Central memory CD8-positive, alpha-beta T cell (primary cell): ENCODE measurements at regions not wholly inside any gene's neighbourhood (a gene's known extent, or its start where the extent isn't known, plus 50 kb on each side); places are given as distances from the start of the nearest gene placed in this dataset.

Experiments
- ATAC-seq: fragments of 150-1000 bp; cut with Tn5 transposase; replicated peaks from 2 replicates; pipeline ENCODE4 v1.10.0; 2022; ENCODE audit warnings: mild to moderate bottlenecking, moderate FRiP score, moderate number of reproducible peaks; ENCODE audit not compliant: poor library complexity, severe bottlenecking; ENCODE audit errors: extremely low read depth
- DNase-seq, 2 donors: peaks; one replicate each; pipeline ENCODE4 v3.0.0; 2021; ENCODE audit warnings: low spot score in 2 of 2
- H3K27ac Mint-ChIP-seq: one replicate; pipeline ENCODE4 v1.8.0; 2022; ENCODE audit warnings: low read depth, mild to moderate bottlenecking, moderate library complexity, mixed read lengths
- H3K27me3 Mint-ChIP-seq: one replicate; pipeline ENCODE4 v1.8.0; 2022; ENCODE audit warnings: mixed read lengths
- H3K36me3 Mint-ChIP-seq: one replicate; pipeline ENCODE4 v1.8.0; 2022; ENCODE audit warnings: mild to moderate bottlenecking, moderate library complexity, mixed read lengths; ENCODE audit not compliant: insufficient read depth
- H3K4me1 Mint-ChIP-seq: one replicate; pipeline ENCODE4 v1.8.0; 2022; ENCODE audit warnings: mixed read lengths
- H3K4me3 Mint-ChIP-seq: one replicate; pipeline ENCODE4 v1.8.0; 2022; ENCODE audit warnings: mild to moderate bottlenecking, moderate library complexity, mixed read lengths
- H3K9me3 Mint-ChIP-seq: one replicate; pipeline ENCODE4 v1.8.0; 2022; ENCODE audit warnings: mixed read lengths

- H3K4me1 Mint-ChIP-seq: peaks cover 13% of the 10 kb centered on the region
- ATAC-seq: no peak
- no peak for DNase-seq
- H3K27me3 Mint-ChIP-seq: no peaks in the 10 kb centered on the region
- no peak overlapping the region for H3K27ac Mint-ChIP-seq
- H3K4me3 Mint-ChIP-seq: no peak overlapping the region
- H3K36me3 Mint-ChIP-seq: no peaks in the 10 kb centered on the region
- H3K9me3 Mint-ChIP-seq: peaks cover 12% of the 10 kb centered on the region
Observed at GRCh38 chr14:34044666-34045306, 93.9 kb upstream of the EGLN3 start.

DNA sequence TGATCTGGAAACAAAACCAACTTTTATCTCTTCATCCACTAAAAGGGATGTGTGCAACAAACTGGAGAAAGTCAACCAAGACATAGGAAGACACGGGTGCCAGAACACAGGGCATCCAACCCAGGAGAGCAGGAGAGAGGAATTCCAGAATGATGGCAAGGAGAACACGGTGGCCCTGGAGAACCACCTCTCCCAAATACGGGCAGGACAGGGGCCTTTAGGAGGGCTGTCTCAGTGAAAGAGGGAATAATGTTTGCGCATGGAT is 93.4 kb upstream of the EGLN3 start:
- Mint-ChIP-seq H3K27me3 (no peaks in the 10 kb centered on the region), H3K36me3 (no peaks in the 10 kb centered on the region), H3K4me3 (no peak overlapping the region), H3K9me3 (peaks cover 12% of the 10 kb centered on the region), H3K4me1 (peaks cover 13% of the 10 kb centered on the region), H3K27ac (no peak overlapping the region)
- ATAC-seq (no peak), DNase-seq (no peak)

DNA sequence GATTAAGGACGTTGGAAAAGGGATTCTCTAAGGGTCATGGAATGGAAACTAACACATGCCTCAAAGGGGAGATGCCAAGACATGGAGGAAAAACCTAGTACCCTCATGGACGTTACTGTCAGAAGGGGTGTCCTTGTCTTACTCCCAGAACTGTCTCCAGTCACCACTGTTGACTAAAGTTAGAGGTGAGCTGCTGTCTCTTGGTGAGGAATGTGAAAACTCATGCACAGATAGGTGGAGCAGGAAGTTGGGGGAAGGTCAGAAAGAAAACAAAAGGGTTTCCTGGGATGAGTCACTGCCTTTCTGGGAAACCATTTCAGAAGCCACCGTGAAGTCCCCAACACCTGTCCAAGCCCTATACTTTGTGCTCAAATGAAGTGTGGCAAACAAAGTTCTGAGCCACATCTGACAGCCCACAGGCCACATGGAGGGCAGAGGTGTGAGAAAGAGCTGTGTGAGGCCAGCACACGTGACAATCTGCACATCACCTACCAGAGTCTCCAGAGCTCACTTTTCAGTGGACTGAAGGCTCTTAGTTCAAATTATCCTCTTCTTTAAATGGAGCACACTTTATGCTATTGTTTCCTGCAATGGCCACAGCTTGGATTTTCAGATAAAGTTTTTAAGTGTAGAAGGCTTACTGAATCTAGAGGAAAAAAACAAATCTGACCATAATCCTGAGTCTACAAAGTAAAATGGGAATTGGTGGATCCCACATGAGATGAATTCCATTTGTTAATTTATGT is 92.9 kb upstream of the EGLN3 start:
- H3K36me3 Mint-ChIP-seq: no peaks in the 10 kb centered on the region
- peaks cover 13% of the 10 kb centered on the region for H3K4me1 Mint-ChIP-seq
- peak overlapping the region; percentile 31 for H3K4me3 Mint-ChIP-seq
- peak; percentile 80 for ATAC-seq
- no peak for DNase-seq
- H3K27me3 Mint-ChIP-seq: no peaks in the 10 kb centered on the region
- H3K27ac Mint-ChIP-seq: no peak overlapping the region
- H3K9me3 Mint-ChIP-seq: peaks cover 12% of the 10 kb centered on the region

- H3K36me3 Mint-ChIP-seq: no peaks in the 10 kb centered on the region
- H3K9me3 Mint-ChIP-seq: peaks cover 12% of the 10 kb centered on the region
- DNase-seq (no peak), ATAC-seq (no peak)
- peaks cover 13% of the 10 kb centered on the region for H3K4me1 Mint-ChIP-seq
- no peak overlapping the region for H3K27ac Mint-ChIP-seq
- H3K4me3 Mint-ChIP-seq: no peak overlapping the region
- no peaks in the 10 kb centered on the region for H3K27me3 Mint-ChIP-seq
Observed at GRCh38 chr14:34041220-34041619, 90.3 kb upstream of the EGLN3 start.

DNA sequence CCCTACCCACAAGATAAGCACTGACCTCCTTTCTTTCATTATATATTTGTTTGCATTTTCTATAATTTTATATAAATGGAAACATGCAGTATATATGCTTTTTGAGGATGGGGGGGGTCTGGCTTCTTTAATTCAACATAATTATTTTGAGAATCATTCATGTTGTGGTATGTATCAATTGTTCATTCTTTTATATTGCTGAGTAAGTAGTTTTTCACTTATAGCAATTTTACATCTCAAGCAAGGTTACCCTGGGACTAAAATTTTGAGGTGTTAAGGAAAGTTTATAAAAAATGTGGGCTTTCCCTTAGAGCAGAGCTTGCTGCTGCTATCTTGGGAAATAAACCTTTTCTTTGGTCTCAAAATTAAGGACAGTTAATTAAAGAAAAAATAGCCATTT is 89.9 kb upstream of the EGLN3 start:
- H3K9me3 Mint-ChIP-seq: peaks cover 12% of the 10 kb centered on the region
- no peaks in the 10 kb centered on the region for H3K27me3 Mint-ChIP-seq
- DNase-seq (no peak), ATAC-seq (no peak)
- H3K4me1 Mint-ChIP-seq: peaks cover 13% of the 10 kb centered on the region
- H3K36me3 Mint-ChIP-seq: no peaks in the 10 kb centered on the region
- H3K27ac Mint-ChIP-seq: no peak overlapping the region
- no peak overlapping the region for H3K4me3 Mint-ChIP-seq

- Mint-ChIP-seq H3K27me3 (no peaks in the 10 kb centered on the region), H3K4me3 (no peak overlapping the region), H3K36me3 (no peaks in the 10 kb centered on the region), H3K4me1 (peaks cover 13% of the 10 kb centered on the region), H3K9me3 (peaks cover 10% of the 10 kb centered on the region), H3K27ac (no peak overlapping the region)
- ATAC-seq (no peak), DNase-seq (no peak)
Observed at GRCh38 chr14:34039428-34040047, 88.7 kb upstream of the EGLN3 start.

DNA sequence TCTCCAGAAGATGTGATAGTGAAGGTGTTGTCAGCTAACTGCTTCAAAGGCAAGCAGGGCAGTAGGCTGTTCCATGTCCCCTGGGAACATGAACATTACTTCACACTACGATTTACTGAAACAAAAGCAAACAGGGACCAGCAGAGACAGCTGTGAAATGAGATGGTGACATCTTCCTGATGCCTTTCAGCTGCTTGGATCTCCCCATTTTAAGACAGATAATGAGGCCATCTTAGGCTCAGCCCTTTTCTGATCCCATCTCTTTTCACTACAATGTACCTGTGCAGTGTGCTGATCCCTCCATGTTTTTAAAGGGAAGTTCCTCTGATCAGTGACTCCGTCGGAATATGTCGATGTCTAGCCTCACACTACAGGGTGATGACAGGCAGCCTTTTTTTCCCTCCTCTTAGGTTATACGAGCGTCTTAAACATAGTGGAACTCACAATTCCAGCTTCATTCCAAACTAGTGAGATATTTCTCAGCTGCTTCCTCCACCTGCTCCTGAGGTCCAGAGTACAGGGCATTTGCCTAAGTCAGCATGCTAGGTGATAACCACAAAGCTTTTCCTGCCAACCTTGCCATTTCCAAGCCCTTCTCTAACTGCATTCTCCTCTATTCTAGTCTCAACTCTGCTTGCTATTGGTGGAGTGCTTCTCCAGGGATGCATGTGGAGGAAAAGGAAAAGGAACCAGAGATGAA is 87.6 kb upstream of the EGLN3 start:
- H3K9me3 Mint-ChIP-seq: peaks cover 9% of the 10 kb centered on the region
- no peaks in the 10 kb centered on the region for H3K27me3 Mint-ChIP-seq
- H3K4me3 Mint-ChIP-seq: no peak overlapping the region
- H3K27ac Mint-ChIP-seq: no peak overlapping the region
- no peaks in the 10 kb centered on the region for H3K36me3 Mint-ChIP-seq
- no peak for DNase-seq
- no peak for ATAC-seq
- H3K4me1 Mint-ChIP-seq: peaks cover 3% of the 10 kb centered on the region

GRCh38 chr14:34036319-34036766 is 85.5 kb upstream of the EGLN3 start:
- no peaks in the 10 kb centered on the region for H3K4me1 Mint-ChIP-seq
- H3K4me3 Mint-ChIP-seq: no peak overlapping the region
- H3K27ac Mint-ChIP-seq: no peak overlapping the region
- H3K36me3 Mint-ChIP-seq: no peaks in the 10 kb centered on the region
- no peaks in the 10 kb centered on the region for H3K27me3 Mint-ChIP-seq
- peaks cover 15% of the 10 kb centered on the region for H3K9me3 Mint-ChIP-seq
- no peak for ATAC-seq
- no peak for DNase-seq

DNA sequence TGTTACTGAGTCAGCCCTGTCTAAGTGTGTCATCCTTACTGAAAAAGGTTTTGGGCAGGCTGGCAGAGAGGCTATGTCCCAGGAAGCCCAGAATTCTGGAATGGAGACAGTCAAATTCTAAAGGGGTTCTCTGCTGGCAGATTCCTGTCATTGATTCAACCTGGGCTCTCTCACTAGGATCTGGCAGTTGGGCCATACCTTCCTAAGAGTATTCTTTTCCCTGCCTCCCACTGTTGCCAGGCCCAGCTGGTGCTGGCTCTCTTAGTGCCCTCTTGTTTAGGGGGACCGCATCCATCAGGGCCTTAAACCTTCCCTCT is 85.0 kb upstream of the EGLN3 start:
- no peaks in the 10 kb centered on the region for H3K36me3 Mint-ChIP-seq
- DNase-seq: no peak
- ATAC-seq: no peak
- no peak overlapping the region for H3K27ac Mint-ChIP-seq
- no peak overlapping the region for H3K4me3 Mint-ChIP-seq
- no peaks in the 10 kb centered on the region for H3K4me1 Mint-ChIP-seq
- no peaks in the 10 kb centered on the region for H3K27me3 Mint-ChIP-seq
- H3K9me3 Mint-ChIP-seq: peaks cover 13% of the 10 kb centered on the region

DNA sequence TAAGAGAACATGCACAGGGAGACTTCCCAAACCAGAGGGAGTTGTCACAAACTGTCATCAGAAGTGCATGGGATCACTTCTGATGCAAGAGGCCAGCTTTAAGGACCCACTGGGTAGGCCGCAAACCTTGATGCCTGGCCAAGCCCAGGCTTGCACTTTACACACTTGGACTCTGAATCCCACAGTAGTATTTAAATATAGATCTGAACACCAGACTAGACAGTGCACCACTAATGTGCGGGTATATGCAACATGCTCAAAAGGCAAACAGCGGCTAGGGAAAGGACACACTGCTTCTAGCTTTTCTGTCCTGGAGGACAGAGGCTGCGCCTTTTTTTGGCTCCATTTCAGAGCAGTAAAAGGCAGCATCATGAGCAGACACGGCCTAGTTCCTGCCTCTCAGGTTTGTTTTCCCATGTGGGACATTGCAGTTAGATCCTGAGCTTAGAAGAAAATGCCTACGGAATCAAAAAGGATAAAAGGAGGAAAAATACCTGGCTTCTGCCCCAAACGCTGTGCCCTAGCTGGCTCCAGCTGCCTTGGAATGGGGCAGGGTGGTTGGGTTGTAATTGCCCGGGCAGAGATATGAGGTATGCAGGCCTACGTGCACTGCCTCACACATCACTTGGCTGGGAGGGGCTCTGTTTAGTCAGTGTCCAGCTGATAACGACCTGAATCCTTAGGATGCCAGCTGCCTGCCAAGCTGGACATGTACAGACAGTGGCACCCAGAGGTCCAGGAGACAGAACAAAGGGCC is 84.5 kb upstream of the EGLN3 start:
- ATAC-seq: no peak

GRCh38 chr14:34034447-34035176 is 83.7 kb upstream of the EGLN3 start:
- Mint-ChIP-seq H3K9me3 (peaks cover 13% of the 10 kb centered on the region), H3K27me3 (no peaks in the 10 kb centered on the region), H3K4me3 (no peak overlapping the region), H3K4me1 (no peaks in the 10 kb centered on the region), H3K27ac (no peak overlapping the region), H3K36me3 (no peaks in the 10 kb centered on the region)
- ATAC-seq (no peak), DNase-seq (no peak)

More for the DNA sequence above, 84.5 kb upstream of the EGLN3 start:
- H3K27me3 Mint-ChIP-seq: no peaks in the 10 kb centered on the region
- H3K4me3 Mint-ChIP-seq: no peak overlapping the region
- no peak for DNase-seq
- H3K9me3 Mint-ChIP-seq: peaks cover 13% of the 10 kb centered on the region
- no peak overlapping the region for H3K27ac Mint-ChIP-seq
- no peaks in the 10 kb centered on the region for H3K4me1 Mint-ChIP-seq
- H3K36me3 Mint-ChIP-seq: no peaks in the 10 kb centered on the region

DNA sequence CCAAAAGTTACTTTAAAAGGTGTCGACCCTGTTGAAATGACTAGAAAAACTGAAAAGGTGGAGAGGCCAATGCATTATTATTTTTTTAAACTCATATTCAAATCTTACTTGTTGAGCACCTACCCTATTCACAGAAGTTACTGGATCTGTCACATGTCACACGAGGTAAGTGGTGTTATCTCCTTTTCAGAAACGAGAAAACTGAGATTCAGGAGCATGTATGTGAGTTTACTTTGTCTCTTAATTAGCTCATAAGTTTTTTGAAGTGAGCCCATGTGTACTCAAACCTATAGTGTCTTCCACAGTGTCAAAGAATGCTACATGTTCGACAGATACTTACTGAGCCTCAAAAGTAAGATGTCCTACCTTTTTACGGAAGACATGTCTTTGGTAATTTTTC is 81.8 kb upstream of the EGLN3 start:
- ATAC-seq (no peak), DNase-seq (no peak)
- no peak overlapping the region for H3K27ac Mint-ChIP-seq
- no peak overlapping the region for H3K4me3 Mint-ChIP-seq
- peaks cover 13% of the 10 kb centered on the region for H3K9me3 Mint-ChIP-seq
- H3K27me3 Mint-ChIP-seq: no peaks in the 10 kb centered on the region
- no peaks in the 10 kb centered on the region for H3K4me1 Mint-ChIP-seq
- no peaks in the 10 kb centered on the region for H3K36me3 Mint-ChIP-seq
